22Rv1 (cell line): ENCODE measurements at regions not wholly inside any gene's neighbourhood (a gene's known extent, or its start where the extent isn't known, plus 50 kb on each side); places are given as distances from the start of the nearest gene placed in this dataset.

Experiments used
- H3K27ac ChIP-seq: fragments of 450-650 bp; 2 replicates; pipeline ENCODE4 v1.5.1; 2017
- ZFX ChIP-seq: fragments of 450-650 bp; IDR thresholded peaks from 2 replicates; pipeline ENCODE4 v1.6.1; 2017; ENCODE audit warnings: antibody characterized with exemption, borderline replicate concordance
- TF ChIP-seq, protein P1 (sequence below): fragments of 450-650 bp; IDR thresholded peaks from 2 replicates; pipeline ENCODE4 v1.5.1; 2017; ENCODE audit warnings: mild to moderate bottlenecking

DNA sequence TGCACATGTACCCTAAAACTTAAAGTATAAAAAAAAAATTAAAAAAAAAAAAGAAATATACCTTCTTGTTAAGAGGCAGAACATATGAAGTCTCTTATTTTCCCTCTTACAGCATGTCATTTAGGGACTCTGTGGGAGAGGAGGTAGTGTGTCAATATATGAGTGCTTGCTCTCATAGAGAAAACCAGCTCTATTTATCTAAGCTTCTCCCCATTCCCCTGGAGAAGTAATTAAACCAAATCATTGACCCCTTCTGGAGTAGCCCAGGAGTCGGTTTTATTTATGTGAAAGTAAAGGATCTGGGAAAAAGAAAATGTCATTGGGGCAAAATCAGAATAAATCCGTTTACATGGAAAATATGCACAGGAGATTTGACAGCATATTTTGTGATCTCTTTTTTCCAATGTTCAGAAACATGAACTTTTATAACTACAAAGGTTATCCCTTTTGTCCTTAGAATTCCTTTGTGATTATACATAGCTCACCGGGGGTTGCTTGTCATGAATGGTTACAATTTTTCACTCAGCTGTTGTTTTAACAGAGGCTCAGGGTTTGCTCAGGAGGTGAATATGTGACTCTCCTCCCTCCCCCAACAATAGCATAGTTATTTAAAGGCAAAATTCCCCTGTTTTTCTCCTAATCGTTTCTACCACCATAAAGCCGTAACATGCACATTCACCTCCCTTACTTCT is 114.5 kb upstream of the C1orf21 start:
- TF ChIP-seq ZFX = no peak
- TF ChIP-seq, protein P1, sequence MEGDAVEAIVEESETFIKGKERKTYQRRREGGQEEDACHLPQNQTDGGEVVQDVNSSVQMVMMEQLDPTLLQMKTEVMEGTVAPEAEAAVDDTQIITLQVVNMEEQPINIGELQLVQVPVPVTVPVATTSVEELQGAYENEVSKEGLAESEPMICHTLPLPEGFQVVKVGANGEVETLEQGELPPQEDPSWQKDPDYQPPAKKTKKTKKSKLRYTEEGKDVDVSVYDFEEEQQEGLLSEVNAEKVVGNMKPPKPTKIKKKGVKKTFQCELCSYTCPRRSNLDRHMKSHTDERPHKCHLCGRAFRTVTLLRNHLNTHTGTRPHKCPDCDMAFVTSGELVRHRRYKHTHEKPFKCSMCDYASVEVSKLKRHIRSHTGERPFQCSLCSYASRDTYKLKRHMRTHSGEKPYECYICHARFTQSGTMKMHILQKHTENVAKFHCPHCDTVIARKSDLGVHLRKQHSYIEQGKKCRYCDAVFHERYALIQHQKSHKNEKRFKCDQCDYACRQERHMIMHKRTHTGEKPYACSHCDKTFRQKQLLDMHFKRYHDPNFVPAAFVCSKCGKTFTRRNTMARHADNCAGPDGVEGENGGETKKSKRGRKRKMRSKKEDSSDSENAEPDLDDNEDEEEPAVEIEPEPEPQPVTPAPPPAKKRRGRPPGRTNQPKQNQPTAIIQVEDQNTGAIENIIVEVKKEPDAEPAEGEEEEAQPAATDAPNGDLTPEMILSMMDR = no peak
- no peak overlapping the region for H3K27ac ChIP-seq

DNA sequence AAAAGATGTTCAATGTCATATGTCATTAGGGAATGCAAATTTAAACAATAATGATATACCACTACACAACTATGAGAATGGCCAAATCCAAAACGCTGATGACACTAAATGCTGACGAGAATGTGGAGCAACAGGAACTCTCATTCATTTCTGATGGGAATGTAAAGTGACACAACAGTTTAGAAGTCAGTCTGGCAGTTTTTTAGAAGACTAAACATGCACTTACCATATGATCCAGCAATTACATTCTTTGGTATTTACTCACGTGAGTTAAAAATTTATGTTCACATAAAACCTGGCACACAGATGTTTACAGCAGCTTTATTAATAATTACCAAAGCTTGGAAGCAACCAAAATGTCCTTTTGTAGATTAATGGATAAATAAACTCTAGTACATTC is 110.4 kb upstream of the C1orf21 start:
- no peak for TF ChIP-seq ZFX
- TF ChIP-seq, protein P1 = no peak

GRCh38 chr1:184279911-184280458 is 106.8 kb upstream of the C1orf21 start:
- no peak for TF ChIP-seq ZFX
- TF ChIP-seq, protein P1 = no peak
- no peak overlapping the region for H3K27ac ChIP-seq

More for the DNA sequence above, 110.4 kb upstream of the C1orf21 start:
- H3K27ac ChIP-seq = no peak overlapping the region

GRCh38 chr1:184283999-184284398 is 102.8 kb upstream of the C1orf21 start:
- no peak overlapping the region for H3K27ac ChIP-seq

DNA sequence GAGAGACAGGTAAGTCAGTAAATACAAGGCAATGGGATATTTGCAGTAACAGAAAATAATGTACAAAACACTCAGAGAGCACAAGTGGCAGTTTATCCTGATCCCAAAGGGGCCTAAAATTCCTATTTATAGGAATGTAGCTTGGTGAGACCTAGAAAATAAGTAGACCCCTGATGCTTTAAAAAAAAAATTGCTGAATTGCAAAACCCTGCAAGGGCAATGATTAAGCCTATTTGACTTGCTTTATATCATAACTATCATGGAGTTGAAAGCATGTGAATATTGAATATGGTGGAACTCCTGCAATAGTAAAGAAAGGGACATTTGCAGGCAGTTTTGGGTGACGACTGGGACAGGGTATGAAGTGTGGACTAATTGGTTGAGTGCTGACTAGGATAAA is 101.9 kb upstream of the C1orf21 start:
- H3K27ac ChIP-seq = no peak overlapping the region
- no peak for TF ChIP-seq ZFX
- TF ChIP-seq, protein P1 = no peak

More at GRCh38 chr1:184283999-184284398, 102.8 kb upstream of the C1orf21 start:
- TF ChIP-seq, protein P1 = no peak
- TF ChIP-seq ZFX = no peak

DNA sequence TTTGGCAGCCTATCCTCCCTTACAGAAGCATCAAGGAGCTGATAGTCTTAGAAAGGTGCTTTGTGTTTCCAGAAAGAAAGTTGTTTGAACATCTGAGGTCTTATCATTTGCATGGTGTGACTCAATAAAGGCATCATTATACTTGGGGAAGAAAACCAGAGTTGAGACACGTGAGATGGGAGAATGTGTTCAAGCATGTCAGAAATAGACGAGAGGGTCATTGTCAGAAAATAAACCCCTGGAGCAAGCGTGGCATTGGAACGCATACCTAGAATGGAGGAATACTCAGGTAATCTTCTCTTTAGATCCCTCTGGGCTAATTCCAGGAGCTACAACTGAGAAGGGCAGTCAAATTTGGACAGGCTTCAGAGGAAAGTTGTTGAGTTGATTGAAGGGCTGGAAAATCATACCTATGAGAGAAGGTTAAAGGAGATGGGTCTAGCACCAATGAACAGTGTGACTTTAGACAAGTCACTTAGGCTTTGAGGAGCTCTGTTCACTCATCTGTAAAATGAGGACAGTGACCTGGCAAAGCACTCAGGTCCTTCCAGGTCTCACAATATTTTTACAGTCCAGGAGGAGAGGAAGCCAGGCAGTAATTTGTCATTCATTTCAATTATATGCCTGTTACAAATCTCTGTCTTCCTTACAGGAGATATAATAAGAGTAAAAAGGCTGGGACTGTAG is 101.3 kb upstream of the C1orf21 start:
- TF ChIP-seq, protein P1 = no peak
- TF ChIP-seq ZFX = no peak

DNA sequence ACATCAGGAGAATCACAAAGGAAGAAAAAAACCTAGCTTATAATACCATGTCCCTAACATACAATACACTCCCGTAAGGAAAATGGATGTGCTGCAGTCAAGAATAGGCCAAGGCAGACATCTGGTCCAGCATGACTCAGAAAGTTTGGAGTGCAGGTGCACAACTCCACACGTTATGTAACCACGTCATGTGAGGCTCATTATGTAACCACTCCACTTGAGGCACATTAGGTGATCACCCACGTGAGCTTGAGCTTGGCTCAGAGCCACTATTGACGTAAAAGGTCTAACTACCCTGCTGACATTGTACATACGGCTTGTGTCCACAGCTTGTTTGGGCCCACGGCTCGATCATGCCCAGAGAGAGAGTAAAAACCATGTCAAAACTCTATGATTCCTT is 99.8 kb upstream of the C1orf21 start:
- H3K27ac ChIP-seq = no peak overlapping the region
- TF ChIP-seq, protein P1 = no peak
- no peak for TF ChIP-seq ZFX

More for the DNA sequence above, 101.3 kb upstream of the C1orf21 start:
- no peak overlapping the region for H3K27ac ChIP-seq
